ENCODE measurements at regions not wholly inside any gene's neighbourhood (a gene's known extent, or its start where the extent isn't known, plus 50 kb on each side); places are given as distances from the start of the nearest gene placed in this dataset.

DNA sequence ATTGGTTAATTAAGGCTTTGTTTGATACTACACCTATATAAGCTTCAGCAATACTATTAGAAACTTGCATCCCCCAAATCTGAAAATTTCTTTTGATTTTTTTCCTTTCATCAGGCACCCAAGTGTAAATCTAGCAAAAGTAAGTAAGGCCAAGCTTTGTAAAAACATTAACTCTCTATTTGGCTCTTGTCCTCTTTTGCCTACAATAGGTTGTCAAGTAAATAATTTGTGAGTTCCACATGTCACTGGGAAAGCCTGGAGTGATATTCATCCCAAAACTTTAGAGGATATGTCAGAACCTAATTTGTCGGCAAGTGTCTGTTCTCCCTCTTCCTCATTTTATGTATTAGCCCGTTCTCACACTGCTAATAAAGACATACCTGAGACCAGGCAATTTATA is 492.4 kb downstream of the IPMK start:
- TF ChIP-seq, protein P1, sequence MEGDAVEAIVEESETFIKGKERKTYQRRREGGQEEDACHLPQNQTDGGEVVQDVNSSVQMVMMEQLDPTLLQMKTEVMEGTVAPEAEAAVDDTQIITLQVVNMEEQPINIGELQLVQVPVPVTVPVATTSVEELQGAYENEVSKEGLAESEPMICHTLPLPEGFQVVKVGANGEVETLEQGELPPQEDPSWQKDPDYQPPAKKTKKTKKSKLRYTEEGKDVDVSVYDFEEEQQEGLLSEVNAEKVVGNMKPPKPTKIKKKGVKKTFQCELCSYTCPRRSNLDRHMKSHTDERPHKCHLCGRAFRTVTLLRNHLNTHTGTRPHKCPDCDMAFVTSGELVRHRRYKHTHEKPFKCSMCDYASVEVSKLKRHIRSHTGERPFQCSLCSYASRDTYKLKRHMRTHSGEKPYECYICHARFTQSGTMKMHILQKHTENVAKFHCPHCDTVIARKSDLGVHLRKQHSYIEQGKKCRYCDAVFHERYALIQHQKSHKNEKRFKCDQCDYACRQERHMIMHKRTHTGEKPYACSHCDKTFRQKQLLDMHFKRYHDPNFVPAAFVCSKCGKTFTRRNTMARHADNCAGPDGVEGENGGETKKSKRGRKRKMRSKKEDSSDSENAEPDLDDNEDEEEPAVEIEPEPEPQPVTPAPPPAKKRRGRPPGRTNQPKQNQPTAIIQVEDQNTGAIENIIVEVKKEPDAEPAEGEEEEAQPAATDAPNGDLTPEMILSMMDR (IDR thresholded peaks at IDR 0.05), result no peak
- TF ChIP-seq ZFX (IDR thresholded peaks at IDR 0.05; ENCODE audit: borderline replicate concordance), result no peak

Measured in 22Rv1 (cell line).